SK-N-SH (cell line): ENCODE measurements at regions not wholly inside any gene's neighbourhood (a gene's known extent, or its start where the extent isn't known, plus 50 kb on each side); places are given as distances from the start of the nearest gene placed in this dataset.

Source experiments
- CTCF ChIA-PET: fragments of 300-600, 350-600 bp; formaldehyde crosslinking; extraction: SDS; loops from one replicate; lab custom pipeline; 2021; lab: Yijun Ruan, JAX
- POLR2A ChIA-PET: fragments of 350-600 bp; sonication (Branson Sonifier 250); formaldehyde crosslinking; extraction: SDS; loops from one replicate; lab custom pipeline; 2020; ENCODE audit warnings: antibody characterized with exemption, inconsistent platforms; lab: Yijun Ruan, JAX
- DNase-seq: peaks from one replicate; pipeline ENCODE4 v3.0.0; 2012
- H2AFZ ChIP-seq: fragments of 200-600 bp; sonication (generic); 2 replicates; pipeline ENCODE4 v1.8.1; 2016; ENCODE audit warnings: antibody characterized with exemption, mild to moderate bottlenecking, low read depth
- H3F3A ChIP-seq: fragments of 200-600 bp; sonication (generic); replicated peaks from 2 replicates; pipeline ENCODE3; 2016; ENCODE audit warnings: antibody characterized with exemption, mild to moderate bottlenecking; ENCODE audit not compliant: insufficient read depth
- H3K27ac ChIP-seq, 2 experiments: fragments of 200-500 bp in 1 of 2; fragments of 200-600 bp in 1 of 2; sonication (Bioruptor generic) in 1 of 2; sonication (generic), shearing (Covaris generic) in 1 of 2; 2 replicates each; pipeline versions ENCODE4 v1.5.1 to v1.6.1; 2014 to 2016; ENCODE audit warnings: low read depth in 2 of 2, inconsistent platforms in 1 of 2, low read length in 1 of 2, mild to moderate bottlenecking in 1 of 2, mixed read lengths in 1 of 2
- H3K27me3 ChIP-seq: fragments of 200-600 bp; sonication (generic), shearing (Covaris generic); 2 replicates; pipeline ENCODE4 v1.6.1; 2016; ENCODE audit warnings: mixed run types; ENCODE audit not compliant: insufficient read depth
- H3K36me3 ChIP-seq, 2 experiments: fragments of 200-500 bp in 1 of 2; fragments of 200-600 bp in 1 of 2; sonication (Bioruptor generic) in 1 of 2; sonication (generic) in 1 of 2; replicated peaks in 1 of 2; 2 replicates each; pipeline versions ENCODE3 to v1.5.1; 2014 to 2016; ENCODE audit warnings: low read length in 1 of 2, mild to moderate bottlenecking in 1 of 2; ENCODE audit not compliant: insufficient read depth in 2 of 2, control insufficient read depth in 1 of 2
- H3K4me1 ChIP-seq, 2 experiments: fragments of 200-500 bp in 1 of 2; fragments of 200-600 bp in 1 of 2; sonication (Bioruptor generic) in 1 of 2; sonication (generic), shearing (Covaris generic) in 1 of 2; 2 replicates each; pipeline versions ENCODE4 v1.5.1 to v1.6.1; 2014 to 2016; ENCODE audit warnings: low read depth in 1 of 2, low read length in 1 of 2, mixed run types in 1 of 2; ENCODE audit not compliant: insufficient read depth in 2 of 2, control insufficient read depth in 1 of 2
- H3K4me2 ChIP-seq: fragments of 200-600 bp; sonication (generic), shearing (Covaris generic); 2 replicates; pipeline ENCODE4 v1.6.1; 2017; ENCODE audit warnings: mixed run types
- H3K4me3 ChIP-seq, 2 experiments: fragments of 200-500 bp in 1 of 2; fragments of 200-600 bp in 1 of 2; sonication (Bioruptor generic) in 1 of 2; sonication (generic), shearing (Covaris generic) in 1 of 2; 2 replicates each; pipeline versions ENCODE4 v1.5.1 to v1.8.1; 2014 to 2016; ENCODE audit warnings: low read depth in 2 of 2, inconsistent platforms in 1 of 2, low read length in 1 of 2, mild to moderate bottlenecking in 1 of 2, mixed read lengths in 1 of 2, moderate library complexity in 1 of 2
- H3K79me2 ChIP-seq: fragments of 200-600 bp; sonication (generic); 2 replicates; pipeline ENCODE4 v1.8.1; 2017; ENCODE audit warnings: mild to moderate bottlenecking; ENCODE audit not compliant: insufficient read depth
- H3K9ac ChIP-seq: fragments of 200-600 bp; sonication (generic); 2 replicates; pipeline ENCODE4 v1.6.1; 2017; ENCODE audit warnings: mixed run types
- H3K9me2 ChIP-seq: fragments of 200-600 bp; sonication (generic); 2 replicates; pipeline ENCODE4 v1.6.1; 2017; ENCODE audit warnings: mixed run types
- H3K9me3 ChIP-seq: fragments of 200-600 bp; sonication (generic); 2 replicates; pipeline ENCODE4 v1.6.1; 2017; ENCODE audit warnings: mixed run types, mild to moderate bottlenecking, moderate library complexity
- H4K20me1 ChIP-seq: fragments of 200-600 bp; sonication (generic); 2 replicates; pipeline ENCODE4 v1.6.1; 2017; ENCODE audit warnings: mild to moderate bottlenecking, mixed run types; ENCODE audit not compliant: insufficient read depth
- CHD2 ChIP-seq: fragments of 150-350 bp; IDR thresholded peaks from 2 replicates; pipeline ENCODE4 v1.6.1; 2018; ENCODE audit warnings: low read length; ENCODE audit not compliant: partially characterized antibody
- ELF1 ChIP-seq: IDR thresholded peaks from 2 replicates; pipeline ENCODE4 v1.4.0; 2012
- EP300 ChIP-seq, 2 experiments: IDR thresholded peaks; 2 replicates each; pipeline versions ENCODE4 v1.4.0 to v1.6.1; 2012; ENCODE audit warnings: borderline replicate concordance in 1 of 2, low read depth in 1 of 2, low read length in 1 of 2
- GABPA ChIP-seq: IDR thresholded peaks from 2 replicates; pipeline ENCODE4 v1.4.0; 2012; ENCODE audit warnings: low read depth, mild to moderate bottlenecking
- JUND ChIP-seq: IDR thresholded peaks from 2 replicates; pipeline ENCODE4 v1.4.0; 2012
- NRF1 ChIP-seq: IDR thresholded peaks from 2 replicates; pipeline ENCODE4 v1.6.1; 2012; ENCODE audit warnings: low read depth, mild to moderate bottlenecking, low read length
- POLR2AphosphoS5 ChIP-seq: IDR thresholded peaks from 2 replicates; pipeline ENCODE4 v1.6.1; 2012; ENCODE audit warnings: low read depth, low read length
- RFX5 ChIP-seq: IDR thresholded peaks from 2 replicates; pipeline ENCODE4 v1.6.1; 2012; ENCODE audit warnings: mild to moderate bottlenecking, improper control_type of control experiment, low read length
- TCF12 ChIP-seq: IDR thresholded peaks from 2 replicates; pipeline ENCODE4 v1.4.0; 2012
- TEAD4 ChIP-seq: IDR thresholded peaks from 2 replicates; pipeline ENCODE4 v1.4.0; 2012; ENCODE audit warnings: mild to moderate bottlenecking, borderline replicate concordance; ENCODE audit not compliant: insufficient read depth
- WGBS: methylation state at CpG from one replicate; pipeline ENCODE4 v1.1.6; 2017; ENCODE audit warnings: low lambda C conversion rate; 5-methylcytosine and 5-hydroxymethylcytosine counted together
- TF ChIP-seq, protein P1 (sequence below): IDR thresholded peaks from 2 replicates; pipeline ENCODE4 v1.4.0; 2012; ENCODE audit warnings: low read depth
- TF ChIP-seq, protein P2 (sequence below): fragments of 200-600 bp; sonication (generic); IDR thresholded peaks from 2 replicates; pipeline ENCODE4 v1.6.1; 2017; ENCODE audit warnings: antibody characterized with exemption, mild to moderate bottlenecking, moderate library complexity
- TF ChIP-seq, protein P3 (sequence below): IDR thresholded peaks from 2 replicates; pipeline ENCODE4; 2012
- TF ChIP-seq, protein P4 (sequence below): IDR thresholded peaks from 2 replicates; pipeline ENCODE4 v1.4.0; 2012; ENCODE audit warnings: low read depth, borderline replicate concordance
- TF ChIP-seq, protein P5 (sequence below): fragments of 150-350 bp; IDR thresholded peaks from 2 replicates; pipeline ENCODE4 v1.6.1; 2017; ENCODE audit warnings: antibody characterized with exemption, low read length, low read depth, borderline replicate concordance

DNA sequence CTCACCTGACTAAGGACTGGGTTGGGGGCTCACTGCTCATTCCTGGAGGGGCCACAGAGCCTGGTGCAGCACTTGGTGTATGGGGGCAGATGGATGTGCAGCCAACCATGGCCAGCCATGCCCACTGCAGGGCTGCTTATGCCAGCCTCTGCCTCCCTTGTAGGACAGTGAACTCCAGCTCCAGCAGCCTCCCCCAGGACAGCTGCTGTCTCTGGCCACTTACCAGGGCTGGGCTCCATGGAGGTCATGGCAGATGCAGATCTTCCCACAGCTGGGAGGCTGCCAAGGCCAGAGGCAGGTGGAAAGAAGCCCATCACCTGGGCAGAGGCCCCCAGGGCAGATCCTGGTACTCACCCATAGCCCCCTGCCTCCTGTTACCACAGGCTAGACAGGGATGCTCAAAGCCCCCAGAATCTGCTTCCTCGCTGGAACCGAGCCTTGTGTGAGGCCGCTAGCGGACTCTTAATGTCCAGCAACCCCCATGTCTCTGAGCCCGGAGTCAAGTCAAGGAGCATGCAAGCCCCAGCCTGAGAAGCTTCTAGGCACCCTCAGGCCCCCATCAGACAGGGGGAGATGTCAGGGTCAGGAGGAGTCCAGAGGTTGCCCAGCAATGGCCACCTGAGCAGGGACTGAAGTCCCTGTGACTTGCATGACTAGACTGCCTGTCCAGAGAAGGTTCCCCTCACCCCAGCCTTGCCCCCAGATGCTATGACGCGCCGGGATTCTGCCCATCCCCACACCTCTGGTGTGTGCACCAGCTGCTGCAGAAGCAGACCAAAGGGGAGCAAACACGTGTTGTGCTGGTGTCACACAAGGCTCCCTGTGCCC is 123.6 kb downstream of the TWIST2 start:
- Histone ChIP-seq H3F3A (no peaks in the 10 kb centered on the region), H3K79me2 (no peaks in the 10 kb centered on the region), H3K9me3 (no peaks in the 10 kb centered on the region), H3K27me3 (no peaks in the 10 kb centered on the region), H3K4me1 (peaks cover 0 to 7% of the 10 kb centered on the region in 2 experiments; a peak in 1 of 4 replicates), H3K36me3 (no peaks in the 10 kb centered on the region), H3K4me2 (no peak overlapping the region), H2AFZ (no peak overlapping the region), H4K20me1 (no peaks in the 10 kb centered on the region), H3K27ac (no peak overlapping the region), H3K4me3 (no peak overlapping the region), H3K9ac (no peak overlapping the region), H3K9me2 (no peaks in the 10 kb centered on the region)
- 100% methylated on average over 2 of the region's 9 CpGs for WGBS
- no peak for DNase-seq
- TF ChIP-seq JUND (no peak), POLR2AphosphoS5 (no peak), GABPA (no peak), TCF12 (no peak), NRF1 (no peak), CHD2 (no peak), TEAD4 (no peak), ELF1 (no peak), RFX5 (no peak), EP300 (IDR thresholded peaks at IDR 0.05; ENCODE audit: borderline replicate concordance in 1 of 2, low read depth in 1 of 2, low read length in 1 of 2) (no peak)
- TF ChIP-seq, protein P1, sequence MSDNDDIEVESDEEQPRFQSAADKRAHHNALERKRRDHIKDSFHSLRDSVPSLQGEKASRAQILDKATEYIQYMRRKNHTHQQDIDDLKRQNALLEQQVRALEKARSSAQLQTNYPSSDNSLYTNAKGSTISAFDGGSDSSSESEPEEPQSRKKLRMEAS = no peak
- TF ChIP-seq, protein P2, sequence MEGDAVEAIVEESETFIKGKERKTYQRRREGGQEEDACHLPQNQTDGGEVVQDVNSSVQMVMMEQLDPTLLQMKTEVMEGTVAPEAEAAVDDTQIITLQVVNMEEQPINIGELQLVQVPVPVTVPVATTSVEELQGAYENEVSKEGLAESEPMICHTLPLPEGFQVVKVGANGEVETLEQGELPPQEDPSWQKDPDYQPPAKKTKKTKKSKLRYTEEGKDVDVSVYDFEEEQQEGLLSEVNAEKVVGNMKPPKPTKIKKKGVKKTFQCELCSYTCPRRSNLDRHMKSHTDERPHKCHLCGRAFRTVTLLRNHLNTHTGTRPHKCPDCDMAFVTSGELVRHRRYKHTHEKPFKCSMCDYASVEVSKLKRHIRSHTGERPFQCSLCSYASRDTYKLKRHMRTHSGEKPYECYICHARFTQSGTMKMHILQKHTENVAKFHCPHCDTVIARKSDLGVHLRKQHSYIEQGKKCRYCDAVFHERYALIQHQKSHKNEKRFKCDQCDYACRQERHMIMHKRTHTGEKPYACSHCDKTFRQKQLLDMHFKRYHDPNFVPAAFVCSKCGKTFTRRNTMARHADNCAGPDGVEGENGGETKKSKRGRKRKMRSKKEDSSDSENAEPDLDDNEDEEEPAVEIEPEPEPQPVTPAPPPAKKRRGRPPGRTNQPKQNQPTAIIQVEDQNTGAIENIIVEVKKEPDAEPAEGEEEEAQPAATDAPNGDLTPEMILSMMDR = no peak
- TF ChIP-seq, protein P3, sequence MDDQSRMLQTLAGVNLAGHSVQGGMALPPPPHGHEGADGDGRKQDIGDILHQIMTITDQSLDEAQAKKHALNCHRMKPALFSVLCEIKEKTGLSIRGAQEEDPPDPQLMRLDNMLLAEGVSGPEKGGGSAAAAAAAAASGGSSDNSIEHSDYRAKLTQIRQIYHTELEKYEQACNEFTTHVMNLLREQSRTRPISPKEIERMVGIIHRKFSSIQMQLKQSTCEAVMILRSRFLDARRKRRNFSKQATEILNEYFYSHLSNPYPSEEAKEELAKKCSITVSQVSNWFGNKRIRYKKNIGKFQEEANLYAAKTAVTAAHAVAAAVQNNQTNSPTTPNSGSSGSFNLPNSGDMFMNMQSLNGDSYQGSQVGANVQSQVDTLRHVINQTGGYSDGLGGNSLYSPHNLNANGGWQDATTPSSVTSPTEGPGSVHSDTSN = no peak
- TF ChIP-seq, protein P4, sequence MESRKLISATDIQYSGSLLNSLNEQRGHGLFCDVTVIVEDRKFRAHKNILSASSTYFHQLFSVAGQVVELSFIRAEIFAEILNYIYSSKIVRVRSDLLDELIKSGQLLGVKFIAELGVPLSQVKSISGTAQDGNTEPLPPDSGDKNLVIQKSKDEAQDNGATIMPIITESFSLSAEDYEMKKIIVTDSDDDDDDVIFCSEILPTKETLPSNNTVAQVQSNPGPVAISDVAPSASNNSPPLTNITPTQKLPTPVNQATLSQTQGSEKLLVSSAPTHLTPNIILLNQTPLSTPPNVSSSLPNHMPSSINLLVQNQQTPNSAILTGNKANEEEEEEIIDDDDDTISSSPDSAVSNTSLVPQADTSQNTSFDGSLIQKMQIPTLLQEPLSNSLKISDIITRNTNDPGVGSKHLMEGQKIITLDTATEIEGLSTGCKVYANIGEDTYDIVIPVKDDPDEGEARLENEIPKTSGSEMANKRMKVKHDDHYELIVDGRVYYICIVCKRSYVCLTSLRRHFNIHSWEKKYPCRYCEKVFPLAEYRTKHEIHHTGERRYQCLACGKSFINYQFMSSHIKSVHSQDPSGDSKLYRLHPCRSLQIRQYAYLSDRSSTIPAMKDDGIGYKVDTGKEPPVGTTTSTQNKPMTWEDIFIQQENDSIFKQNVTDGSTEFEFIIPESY = no peak
- TF ChIP-seq, protein P5, sequence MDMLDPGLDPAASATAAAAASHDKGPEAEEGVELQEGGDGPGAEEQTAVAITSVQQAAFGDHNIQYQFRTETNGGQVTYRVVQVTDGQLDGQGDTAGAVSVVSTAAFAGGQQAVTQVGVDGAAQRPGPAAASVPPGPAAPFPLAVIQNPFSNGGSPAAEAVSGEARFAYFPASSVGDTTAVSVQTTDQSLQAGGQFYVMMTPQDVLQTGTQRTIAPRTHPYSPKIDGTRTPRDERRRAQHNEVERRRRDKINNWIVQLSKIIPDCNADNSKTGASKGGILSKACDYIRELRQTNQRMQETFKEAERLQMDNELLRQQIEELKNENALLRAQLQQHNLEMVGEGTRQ = no peak
- CTCF ChIA-PET = interaction anchor here (0.6 to 2.7 kb wide), 10 partner anchors 9 to 186 kb away, joined by 3 to 12 read pairs (median 4); no protein-coding TSS in a partner anchor
- POLR2A ChIA-PET = no interaction called here
